ENCODE measurements at regions not wholly inside any gene's neighbourhood (a gene's known extent, or its start where the extent isn't known, plus 50 kb on each side); places are given as distances from the start of the nearest gene placed in this dataset.

DNA sequence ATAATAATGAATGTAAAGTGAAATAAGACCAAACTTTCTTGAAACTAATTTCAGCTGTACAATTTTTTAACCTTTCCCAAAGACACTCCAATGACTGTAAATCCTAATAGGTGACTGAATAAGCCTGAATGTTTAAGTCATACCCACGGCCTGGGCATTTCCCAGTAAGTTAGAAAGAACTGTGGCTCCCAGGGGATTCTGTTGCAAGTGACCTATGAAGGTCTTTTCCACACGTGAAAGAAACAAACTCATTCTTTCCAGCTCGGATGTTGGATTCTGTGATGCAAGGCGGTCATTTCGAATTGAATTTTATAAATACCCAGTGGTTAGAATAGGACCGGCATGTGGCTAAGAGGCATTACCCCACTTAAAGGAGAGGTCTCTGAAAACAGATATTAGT, 1134.4 kb downstream of the GALC start:
- no peak for DNase-seq

DNA sequence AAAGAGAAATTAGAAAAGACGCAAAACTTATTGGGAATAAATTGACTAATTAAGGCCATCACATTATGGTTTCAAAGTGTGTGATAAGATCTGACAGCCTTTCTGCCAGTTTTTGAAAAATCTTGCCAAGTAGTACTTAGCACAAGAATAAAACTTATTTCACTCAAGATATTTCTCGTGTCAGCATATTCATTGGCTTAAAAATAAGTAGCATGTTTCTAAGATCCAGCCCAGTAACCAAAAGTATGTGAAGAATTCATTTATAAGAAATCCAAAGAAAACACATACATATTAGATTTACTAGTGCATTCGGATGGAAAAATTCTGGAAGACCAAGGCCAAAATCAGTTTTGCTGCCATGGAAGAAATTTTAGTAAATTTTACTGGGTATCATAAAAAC, 1135.0 kb downstream of the GALC start:
- no peak for DNase-seq

DNA sequence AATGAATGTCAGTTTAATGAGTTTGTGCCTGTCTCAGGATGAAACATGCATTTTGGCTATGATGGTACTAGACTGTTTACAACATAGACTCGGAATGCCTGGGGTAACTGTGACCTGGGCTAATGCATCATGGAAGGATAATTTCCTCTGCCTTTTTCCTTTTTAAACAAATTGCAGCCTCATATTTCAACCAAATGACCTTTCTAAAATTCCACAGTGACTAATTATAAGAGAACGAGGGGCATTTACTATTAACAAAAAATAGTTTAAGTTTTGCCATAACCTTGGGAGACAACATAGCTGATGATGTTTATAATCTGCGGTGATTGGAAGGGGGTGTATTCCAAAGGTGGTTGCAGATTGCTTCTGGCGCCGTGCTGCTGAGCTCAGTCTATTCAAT, 1140.5 kb downstream of the GALC start:
- no peak for DNase-seq

DNA sequence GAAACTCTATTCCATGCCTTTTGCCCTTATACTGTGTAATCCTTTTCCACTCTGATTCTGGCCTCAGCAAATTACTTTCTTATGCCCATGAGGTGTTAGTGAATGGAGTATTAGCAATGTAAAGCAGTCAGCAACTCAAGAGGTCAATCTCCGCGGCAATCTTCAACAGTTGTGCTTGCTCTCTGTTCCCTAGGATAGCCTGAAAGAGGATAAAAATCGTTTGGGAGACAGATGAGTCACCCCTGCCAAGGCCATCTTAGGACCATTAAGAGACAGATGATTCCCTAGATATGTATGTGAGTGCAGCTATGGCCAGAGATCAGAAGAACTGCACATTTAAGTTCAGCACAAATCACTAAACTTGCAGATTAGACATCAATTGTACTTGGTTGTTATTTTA, 1145.8 kb downstream of the GALC start:
- DNase-seq, result no peak

DNA sequence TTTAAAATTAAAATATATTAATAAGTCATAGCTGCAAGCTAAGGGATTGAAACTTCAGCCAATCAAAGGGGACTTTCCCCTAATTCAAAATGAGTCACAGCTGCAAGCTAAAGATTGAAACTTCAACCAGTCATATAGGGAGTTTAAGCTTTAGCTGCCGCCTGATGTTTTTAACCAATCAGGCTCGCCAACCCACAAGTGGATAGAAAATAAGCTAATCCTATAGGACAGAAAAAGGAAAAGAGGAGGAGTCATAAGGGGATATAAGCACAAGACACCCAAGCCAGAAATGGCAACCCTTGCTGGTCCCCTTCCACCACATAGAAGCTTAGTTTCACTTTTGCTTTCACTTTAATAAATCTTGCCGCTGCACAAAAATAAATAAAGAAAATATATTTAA, 1154.6 kb downstream of the GALC start:
- no peak for DNase-seq

DNA sequence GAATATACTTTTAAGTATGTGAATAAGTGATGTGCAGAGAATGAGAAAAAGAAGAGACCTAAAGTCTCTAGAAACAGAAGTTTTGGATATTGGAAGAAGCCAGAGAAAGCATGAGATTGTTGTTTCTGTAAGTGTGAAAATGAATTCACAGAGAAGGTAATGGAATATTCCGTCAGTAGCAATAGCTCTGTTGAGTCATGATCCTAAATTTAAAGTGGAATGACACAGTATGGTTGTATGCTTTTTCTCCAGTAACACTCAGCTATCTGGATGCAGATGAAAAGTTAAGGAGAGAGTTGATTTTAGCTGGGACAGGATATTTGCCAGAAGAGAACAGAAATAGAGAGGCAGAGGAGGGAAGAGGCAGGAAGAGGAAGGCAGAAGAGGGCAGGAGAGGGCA, 1166.3 kb downstream of the GALC start:
- DNase-seq, result no peak

DNA sequence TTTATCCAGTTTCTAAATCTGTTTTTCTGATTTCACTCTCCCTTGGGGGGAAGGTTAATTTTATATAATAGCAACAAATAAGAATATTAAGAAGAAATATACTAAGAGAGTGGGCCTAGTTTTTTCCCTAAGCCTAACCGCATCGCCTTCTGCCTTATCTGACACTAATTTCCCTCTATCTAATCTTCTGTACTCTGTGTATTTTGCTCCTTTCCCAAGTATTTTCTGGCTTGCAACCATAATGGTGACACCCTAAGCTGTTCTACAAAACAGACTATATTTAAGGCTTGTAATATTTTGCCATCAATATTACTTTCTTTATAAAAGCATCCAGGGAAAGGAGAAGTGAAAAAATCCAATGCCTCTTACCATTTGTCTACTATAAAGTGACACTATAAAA, 1168.8 kb downstream of the GALC start:
- no peak for DNase-seq

DNA sequence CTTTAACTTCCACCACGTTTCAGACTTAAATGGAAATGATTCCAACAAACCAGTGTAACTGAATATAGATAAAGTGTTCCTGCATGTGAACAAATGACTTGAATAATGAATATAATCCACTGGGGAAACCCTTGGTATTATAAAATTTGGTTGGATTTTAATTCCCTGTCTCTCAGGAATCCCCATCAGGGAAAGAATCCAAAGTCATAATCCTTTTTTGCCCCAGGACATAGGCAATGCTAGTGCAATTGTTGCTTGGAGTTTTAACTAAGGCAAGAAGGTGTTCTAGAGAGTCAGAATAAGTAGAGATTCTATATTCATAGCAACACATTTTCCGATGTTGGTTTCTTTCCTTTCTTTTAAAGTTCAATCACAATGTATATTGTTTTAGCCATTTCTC, 1169.4 kb downstream of the GALC start:
- no peak for DNase-seq

DNA sequence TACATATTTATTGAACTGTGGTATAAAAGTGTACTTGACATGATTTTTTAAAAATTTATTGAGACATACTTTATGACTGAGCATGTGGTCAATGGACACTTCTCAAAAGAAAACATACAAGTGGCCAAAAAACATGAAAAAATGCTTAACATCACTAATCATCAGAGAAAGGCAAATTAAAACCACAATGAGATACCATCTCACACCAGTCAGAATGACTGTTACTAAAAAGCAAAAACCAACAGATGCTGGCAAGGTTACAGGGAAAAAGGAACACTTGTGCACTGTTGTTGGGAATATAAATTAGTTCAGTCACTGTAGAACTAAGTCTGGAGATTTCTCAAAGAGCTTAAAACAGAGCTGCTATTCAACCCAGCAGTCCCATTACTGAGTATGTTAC, 1177.6 kb downstream of the GALC start:
- no peak for DNase-seq

DNA sequence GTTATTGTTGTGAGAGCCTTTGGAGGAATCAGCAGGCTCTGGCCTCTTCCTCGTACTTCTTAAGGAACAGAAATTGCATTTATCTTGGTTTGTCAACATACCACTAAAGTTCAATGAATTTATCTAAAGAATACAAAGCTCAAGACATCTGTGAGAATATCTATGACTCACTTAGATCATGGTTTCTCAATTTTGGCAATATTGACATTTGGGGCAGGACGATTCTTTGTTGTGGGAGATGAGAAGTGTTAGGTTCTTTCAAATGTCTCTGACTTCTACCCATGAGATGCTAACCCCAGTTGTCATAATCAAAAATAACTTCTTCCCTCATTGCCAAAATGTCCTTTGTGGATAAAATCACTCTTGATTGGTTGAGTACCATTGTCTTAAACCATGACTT, 1190.3 kb downstream of the GALC start:
- DNase-seq, result no peak

DNA sequence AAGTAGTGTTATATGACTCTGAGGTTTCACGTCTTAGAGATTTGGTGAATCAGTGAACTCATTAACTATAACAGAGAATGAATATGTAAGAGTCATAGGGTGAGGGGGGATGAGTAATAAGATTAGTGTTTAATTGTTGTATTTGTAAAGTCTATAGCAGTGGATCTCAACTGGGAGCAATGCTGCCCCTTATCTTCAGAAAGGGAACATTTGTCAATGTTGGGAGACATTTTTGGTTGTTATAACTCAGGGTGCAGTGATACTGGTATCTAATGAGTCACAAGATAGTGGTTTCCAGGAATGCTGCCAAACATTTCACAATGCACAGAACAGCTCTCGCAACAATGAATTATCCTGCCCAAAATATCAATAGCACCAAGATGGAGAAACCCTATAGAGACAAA, 1193.7 kb downstream of the GALC start:
- no peak for DNase-seq

DNA sequence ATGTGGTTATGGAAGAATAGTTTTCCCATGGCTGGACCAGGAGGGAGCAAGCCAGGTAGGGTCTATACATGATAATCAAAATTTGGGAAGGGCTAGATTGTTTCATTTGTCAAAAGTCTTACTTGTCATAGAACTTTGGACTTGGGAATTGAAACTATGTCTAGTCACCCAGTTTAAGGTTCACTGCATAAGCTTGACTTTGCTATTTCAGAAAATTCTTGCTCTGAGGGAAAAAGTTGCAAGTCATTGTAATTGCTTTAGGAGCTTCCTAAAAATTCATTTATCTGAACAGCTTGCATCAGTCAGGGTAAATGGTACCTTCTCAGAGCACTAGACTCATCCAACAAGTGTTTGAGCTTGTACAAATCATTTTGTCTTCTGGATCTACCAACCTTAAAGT, 1194.7 kb downstream of the GALC start:
- no peak for DNase-seq

DNA sequence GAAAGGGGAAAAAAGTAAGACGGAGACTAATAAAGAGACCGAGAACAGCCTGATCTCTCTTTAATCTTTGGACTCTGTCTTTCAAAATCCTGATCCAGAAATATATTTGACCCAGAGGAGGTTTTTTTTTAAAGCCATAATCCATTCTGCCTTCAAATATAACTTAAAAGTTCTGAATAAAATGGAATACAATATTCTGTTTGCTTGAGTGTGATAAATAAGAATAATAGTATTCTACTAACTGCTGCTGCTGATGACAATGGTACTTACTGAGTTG, 1196.0 kb downstream of the GALC start:
- DNase-seq, result no peak

DNA sequence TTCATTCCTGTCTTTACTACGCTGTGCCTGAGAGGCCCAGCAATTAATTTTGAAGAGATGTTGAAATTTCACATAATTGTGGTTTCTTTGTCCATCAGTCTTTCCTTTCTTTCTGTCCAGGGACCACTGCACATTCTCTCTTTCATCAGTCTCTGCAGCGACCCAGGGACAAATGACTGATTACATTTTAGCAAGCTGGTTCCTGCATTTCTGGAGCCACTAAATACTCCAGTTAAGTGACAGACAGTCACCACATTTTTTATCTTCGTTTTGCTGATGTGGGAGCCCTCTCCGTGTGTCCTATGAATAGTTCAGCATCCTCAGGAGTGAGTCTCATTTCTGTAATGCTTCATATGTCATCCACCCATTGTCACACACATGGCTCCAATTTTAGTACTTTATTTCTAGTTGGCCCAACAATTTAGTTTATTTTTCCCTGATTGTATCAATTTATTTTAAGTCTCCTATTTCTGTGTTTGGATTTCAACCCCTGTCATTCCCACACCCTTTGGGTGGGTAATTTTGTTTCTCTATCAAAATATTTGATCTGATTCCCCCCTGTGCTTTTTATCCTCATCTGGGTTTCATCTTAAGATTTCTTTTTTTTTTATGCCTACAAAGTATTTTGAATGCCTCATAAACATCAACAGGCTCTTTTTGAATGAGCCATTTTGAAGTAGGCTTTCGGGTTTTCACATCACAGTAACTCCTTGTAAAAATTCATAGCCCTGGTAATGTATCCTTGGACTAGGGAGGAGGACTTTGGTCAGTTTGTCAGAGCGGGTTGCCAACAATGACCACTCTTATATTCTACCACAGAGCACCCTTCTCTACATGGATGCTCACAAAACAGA, 1196.5 kb downstream of the GALC start:
- no peak for DNase-seq

DNA sequence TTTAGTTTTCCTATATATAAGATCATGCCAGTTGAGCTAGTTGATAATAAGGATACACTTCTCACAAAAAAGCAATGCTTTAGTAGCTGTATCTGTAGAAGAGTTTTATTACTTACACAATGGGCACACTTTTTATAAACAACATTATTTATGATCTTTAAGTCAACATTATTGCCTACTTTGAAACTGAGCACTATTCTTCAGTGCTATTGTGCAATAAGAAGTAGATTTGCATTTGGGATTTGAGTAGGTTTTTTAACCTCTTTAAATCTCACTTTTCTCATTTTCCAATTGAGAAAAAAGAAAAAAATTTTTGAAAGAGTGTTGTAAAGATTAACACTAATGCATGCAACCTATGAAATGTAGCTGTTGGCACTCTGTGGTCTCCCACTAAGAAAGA, 1198.3 kb downstream of the GALC start:
- DNase-seq, result no peak

DNA sequence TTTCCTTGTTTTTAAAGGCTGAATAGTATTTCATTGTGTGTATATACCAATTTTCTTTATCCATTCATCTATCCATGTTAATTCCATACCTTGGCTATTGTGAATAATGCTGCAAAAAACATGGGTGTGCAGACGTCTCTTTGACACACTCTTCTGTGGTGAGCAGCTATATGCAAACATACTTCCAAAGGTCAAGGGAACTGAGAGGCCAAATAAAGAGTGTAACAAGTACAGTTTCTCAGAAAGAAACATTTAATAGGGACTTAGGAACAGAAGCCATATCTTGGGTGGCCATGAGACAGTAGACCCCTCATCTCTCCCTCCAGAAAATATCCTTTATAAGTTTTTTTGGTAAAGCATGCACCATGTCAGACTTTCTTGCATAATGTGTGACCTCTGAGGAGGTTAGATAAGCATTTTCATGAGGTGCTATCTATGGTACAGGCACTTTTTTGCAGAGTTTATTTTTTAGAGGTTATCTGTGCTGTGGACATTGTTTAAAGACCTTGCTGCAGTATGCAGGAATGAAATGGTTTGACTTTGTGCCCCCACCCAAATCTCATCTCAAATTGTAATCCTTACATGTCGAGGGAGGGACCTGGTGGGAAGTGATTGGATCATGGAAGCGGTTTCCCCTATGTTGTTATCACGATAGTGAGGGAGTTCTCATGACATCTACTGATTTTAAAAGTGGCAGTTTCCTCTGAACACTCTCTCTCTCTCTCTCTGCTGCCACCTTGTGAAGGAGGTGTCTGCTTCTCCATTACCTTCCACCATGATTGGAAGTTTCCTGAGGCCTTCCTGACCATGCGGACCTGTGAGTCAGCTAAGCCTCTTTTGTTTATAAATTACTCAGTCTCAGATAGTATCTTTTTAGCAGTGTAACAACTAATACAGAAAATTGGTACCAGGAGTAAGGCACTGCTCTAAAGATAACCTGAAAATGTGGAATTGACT, 1202.3 kb downstream of the GALC start:
- no peak for DNase-seq

DNA sequence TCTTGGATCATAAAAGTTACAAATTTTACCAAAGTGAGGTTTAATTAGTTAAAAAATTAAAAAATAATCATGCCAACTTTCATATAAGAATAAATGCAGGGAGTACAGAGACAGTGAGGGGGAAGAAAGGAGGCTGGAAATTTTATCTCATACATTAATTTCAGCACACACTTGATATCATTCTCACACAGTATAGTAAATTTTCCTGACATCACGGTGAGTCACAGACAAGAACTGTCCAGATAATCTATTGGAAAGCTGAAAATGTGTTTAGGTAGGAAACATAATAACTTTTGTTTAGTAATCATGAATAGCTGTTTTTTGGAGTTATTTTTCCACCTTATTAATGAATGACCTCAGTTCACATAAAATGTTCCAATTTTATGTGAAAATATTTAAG, 1204.8 kb downstream of the GALC start:
- no peak for DNase-seq

DNA sequence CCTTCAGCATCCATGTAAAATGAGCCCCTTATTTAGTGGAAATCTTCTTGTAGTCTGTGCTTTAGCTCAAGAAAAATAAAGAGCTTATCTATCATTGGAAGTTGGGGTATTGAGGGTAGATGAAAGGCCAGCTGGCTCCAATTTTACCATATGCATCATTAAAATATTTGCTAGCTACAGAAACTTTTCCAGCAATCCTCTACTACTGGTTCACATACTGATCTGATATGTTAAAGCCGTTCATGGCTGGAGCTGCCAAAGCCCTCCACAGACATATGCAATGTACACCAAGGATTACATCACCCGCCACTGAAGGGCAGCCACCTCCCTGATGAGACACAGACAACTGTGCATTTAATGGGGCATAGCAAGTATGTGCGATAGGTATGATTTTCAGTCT, 1205.3 kb downstream of the GALC start:
- no peak for DNase-seq

DNA sequence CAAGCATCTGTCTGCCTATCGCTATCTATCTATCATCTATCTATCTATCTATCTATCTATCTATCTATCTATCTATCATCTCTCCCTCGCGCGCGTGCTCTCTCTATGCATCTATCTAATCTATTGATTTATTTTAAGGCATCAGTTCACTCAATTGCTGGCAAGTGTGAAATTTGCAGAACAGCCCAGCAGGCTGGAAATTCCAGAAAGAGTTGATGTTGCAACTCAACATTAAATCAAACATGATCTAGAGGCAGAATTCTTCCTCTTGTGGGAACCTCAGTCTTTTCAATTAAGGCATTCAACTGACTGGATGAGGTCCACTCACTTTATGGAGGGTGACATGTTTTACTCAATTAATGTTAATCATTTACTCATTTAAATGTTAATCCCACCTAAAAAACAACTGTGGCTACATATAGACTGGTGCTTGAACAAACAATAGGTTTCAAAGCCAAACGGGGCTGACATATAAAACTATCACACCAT, 1210.8 kb downstream of the GALC start:
- DNase-seq, result no peak

DNA sequence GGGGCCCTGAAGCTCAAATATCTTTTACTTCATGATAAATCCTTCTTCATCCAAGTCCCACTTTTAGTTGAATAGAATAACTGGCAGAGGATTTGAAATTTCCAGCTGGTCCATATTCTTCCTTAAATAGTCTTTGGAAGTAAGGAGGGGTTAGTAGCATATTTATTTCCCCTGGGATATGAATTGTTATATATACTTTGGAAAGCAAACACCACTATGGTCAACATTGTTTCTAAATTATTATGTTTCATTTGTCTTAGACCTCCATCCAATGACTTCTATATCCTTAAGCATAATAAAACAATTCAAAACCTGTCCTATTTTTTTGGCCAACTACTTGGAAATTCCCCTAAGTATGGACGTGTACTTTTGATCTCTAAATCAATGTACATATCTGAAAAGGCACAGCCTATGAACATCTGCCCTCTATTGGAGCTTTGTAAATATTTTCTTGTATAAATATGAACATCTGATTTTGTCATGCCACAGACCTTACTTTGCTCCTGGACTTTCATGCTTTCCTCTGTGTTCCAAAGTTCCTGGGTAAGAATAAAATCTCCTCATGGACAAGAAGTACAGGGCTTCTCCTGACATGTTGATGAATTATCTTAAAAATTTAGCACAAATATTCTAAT, 1212.0 kb downstream of the GALC start:
- DNase-seq, result no peak

DNA sequence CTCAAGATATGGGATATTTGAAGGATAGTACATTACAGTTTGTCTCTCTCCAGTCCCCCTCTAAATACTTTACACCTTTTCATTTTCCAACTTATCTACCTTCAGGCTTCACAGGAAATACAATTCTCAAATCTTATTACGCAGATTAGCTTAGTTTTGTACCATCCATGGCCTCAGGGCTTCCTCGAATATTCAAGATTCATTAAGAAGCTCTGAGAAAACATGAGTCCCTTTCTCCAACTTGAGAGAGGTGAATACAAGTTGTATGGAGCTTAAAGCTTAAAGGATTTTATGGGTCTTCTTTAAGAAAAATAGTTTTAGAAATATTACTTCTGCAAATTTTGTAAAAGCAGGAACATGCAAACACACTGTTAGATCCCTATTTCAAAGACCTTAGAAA, 1212.5 kb downstream of the GALC start:
- DNase-seq, result no peak

DNA sequence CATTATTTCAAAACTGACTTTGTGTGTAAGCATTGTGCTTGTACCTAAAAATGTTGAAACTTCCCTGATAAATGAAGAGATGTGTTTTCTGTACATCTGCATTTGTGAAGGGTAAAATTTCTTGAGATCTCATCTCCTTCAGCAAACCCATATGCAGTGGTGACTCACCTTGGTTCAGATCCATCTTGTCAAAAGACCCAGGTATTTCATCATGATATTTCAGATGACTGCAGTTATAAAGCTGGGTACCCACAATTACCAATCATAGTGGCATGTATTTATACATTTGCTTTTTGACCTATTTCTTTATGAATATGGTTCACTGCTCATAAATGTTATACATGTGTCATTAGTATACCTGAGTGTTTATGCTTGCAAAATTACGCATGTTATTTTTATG, 1213.6 kb downstream of the GALC start:
- DNase-seq, result no peak

DNA sequence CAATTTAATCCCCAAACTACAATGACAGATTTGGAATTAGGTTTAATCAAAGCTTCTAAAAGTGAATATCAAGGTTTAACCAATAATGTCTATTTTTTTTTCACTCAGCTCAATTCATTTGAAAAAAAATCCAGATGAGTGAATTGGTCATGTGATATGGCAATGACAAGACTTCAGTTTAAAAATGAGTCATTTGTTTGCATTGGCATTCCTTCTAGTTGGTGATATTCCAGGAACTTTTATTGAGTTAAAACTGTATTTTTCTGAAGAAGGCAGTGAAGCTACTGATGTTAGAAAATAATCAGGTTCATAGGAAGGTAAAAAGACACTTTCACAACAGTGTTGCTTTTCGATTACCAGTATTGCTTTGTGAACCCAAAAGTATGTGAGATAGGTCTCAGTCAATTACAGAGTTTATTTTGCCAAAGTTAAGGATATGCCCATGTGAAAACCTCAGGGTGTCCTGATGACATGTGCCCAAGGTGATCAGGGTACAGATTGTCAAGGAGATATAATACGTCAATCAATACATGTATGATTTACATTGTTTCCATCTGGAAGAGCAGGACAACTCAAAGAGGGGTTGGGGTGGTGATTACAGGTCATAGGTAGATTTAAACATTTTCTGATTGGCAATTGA, 1214.9 kb downstream of the GALC start:
- no peak for DNase-seq
